ENCODE measurements at regions not wholly inside any gene's neighbourhood (a gene's known extent, or its start where the extent isn't known, plus 50 kb on each side); places are given as distances from the start of the nearest gene placed in this dataset.

DNA sequence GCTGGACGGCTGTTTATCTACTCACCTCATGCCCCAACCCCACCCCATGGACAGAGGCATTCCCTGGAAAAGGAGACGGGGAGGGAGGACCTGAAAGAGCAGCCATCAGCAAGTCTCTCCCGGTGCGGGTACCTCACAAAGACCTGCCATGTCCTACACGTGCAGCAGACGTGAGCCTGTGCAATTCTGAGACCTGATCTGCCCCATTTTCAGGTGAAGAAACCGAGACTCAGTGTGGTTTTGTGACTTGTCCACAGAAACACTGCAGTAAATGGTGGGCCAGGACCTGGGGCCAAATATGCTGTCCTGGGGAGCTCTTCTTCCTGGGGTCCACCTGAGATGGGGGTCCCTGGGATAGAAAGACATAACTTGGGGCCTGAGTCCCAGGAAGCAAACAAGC lies 137.0 kb upstream of the LINGO1 start:
- FAIRE-seq (no peak), DNase-seq (no peak)
- no peaks in the 10 kb centered on the region for H3K4me1 ChIP-seq (ENCODE audit: control insufficient read depth in 3 of 3, insufficient read depth in 2 of 3, low read depth in 1 of 3, low read length in 2 of 3)
- no peak overlapping the region for H3K4me3 ChIP-seq (ENCODE audit: low read depth in 1 of 3, low read length in 3 of 3)
- H3K27me3 ChIP-seq (ENCODE audit: control insufficient read depth in 3 of 3, insufficient read depth in 3 of 3, low read length in 3 of 3), result peaks cover 0 to 12% (median 0%) of the 10 kb centered on the region in 3 donors
- 61 to 73% (median 72%) methylated on average over 6 to 7 of the region's 7 CpGs for WGBS, 3 donors
- no peak overlapping the region for H3K27ac ChIP-seq (ENCODE audit: low read depth in 1 of 3, low read length in 2 of 3)
- no peaks in the 10 kb centered on the region for H3K36me3 ChIP-seq (ENCODE audit: control insufficient read depth in 3 of 3, insufficient read depth in 2 of 3, low read depth in 1 of 3, low read length in 3 of 3)
- H3K9me3 ChIP-seq (ENCODE audit: control insufficient read depth in 2 of 2, insufficient read depth in 1 of 2, low read depth in 1 of 2, low read length in 1 of 2), result no peaks in the 10 kb centered on the region

GRCh38 chr15:77768521-77769078 lies 135.9 kb upstream of the LINGO1 start:
- FAIRE-seq, result no peak
- H3K4me1 ChIP-seq (ENCODE audit: control insufficient read depth in 3 of 3, insufficient read depth in 2 of 3, low read depth in 1 of 3, low read length in 2 of 3), result no peaks in the 10 kb centered on the region
- H3K27ac ChIP-seq (ENCODE audit: low read depth in 1 of 3, low read length in 2 of 3), result no peak overlapping the region
- H3K4me3 ChIP-seq (ENCODE audit: low read depth in 1 of 3, low read length in 3 of 3), result no peak overlapping the region
- WGBS, 3 donors, result 33 to 44% (median 42%) methylated on average over 5 to 7 of the region's 7 CpGs
- H3K9me3 ChIP-seq (ENCODE audit: control insufficient read depth in 2 of 2, insufficient read depth in 1 of 2, low read depth in 1 of 2, low read length in 1 of 2), result no peaks in the 10 kb centered on the region
- peaks cover 0 to 12% (median 0%) of the 10 kb centered on the region in 3 donors for H3K27me3 ChIP-seq (ENCODE audit: control insufficient read depth in 3 of 3, insufficient read depth in 3 of 3, low read length in 3 of 3)
- no peak for DNase-seq
- no peaks in the 10 kb centered on the region for H3K36me3 ChIP-seq (ENCODE audit: control insufficient read depth in 3 of 3, insufficient read depth in 2 of 3, low read depth in 1 of 3, low read length in 3 of 3)

- Histone ChIP-seq H3K4me1 (ENCODE audit: control insufficient read depth in 3 of 3, insufficient read depth in 2 of 3, low read depth in 1 of 3, low read length in 2 of 3) (no peaks in the 10 kb centered on the region), H3K36me3 (ENCODE audit: control insufficient read depth in 3 of 3, insufficient read depth in 2 of 3, low read depth in 1 of 3, low read length in 3 of 3) (no peaks in the 10 kb centered on the region), H3K27me3 (ENCODE audit: control insufficient read depth in 3 of 3, insufficient read depth in 3 of 3, low read length in 3 of 3) (peaks cover 0 to 12% (median 0%) of the 10 kb centered on the region in 3 donors), H3K27ac (ENCODE audit: low read depth in 1 of 3, low read length in 2 of 3) (no peak overlapping the region), H3K9me3 (ENCODE audit: control insufficient read depth in 2 of 2, insufficient read depth in 1 of 2, low read depth in 1 of 2, low read length in 1 of 2) (no peaks in the 10 kb centered on the region), H3K4me3 (ENCODE audit: low read depth in 1 of 3, low read length in 3 of 3) (no peak overlapping the region)
- DNase-seq, result no peak
- no peak for FAIRE-seq
- WGBS, 3 donors, result 27 to 42% (median 41%) methylated on average over 5 of the region's 5 CpGs
Observed at GRCh38 chr15:77768107-77768506, 135.4 kb upstream of the LINGO1 start.

DNA sequence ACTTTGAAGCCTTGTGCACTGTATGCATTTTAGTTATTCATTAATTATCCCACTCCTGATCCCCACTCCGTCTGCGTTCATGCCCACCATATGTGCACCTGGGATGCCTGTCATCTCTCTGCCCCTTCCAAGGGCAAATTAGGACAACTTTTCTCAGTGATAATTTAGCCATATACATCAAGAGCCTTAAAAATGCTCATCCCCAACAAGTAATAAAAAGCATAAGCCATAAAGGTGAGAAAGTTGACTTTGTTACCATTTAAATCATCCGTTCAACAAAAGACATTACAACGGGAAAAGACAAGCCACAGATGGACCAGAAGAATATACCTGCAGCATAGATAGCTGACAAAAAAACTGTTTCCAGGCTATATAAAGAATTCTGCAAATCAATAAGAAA lies 131.4 kb upstream of the LINGO1 start:
- FAIRE-seq, result no peak
- Histone ChIP-seq H3K27me3 (ENCODE audit: control insufficient read depth in 3 of 3, insufficient read depth in 3 of 3, low read length in 3 of 3) (peaks cover 0 to 10% (median 0%) of the 10 kb centered on the region in 3 donors), H3K4me1 (ENCODE audit: control insufficient read depth in 3 of 3, insufficient read depth in 2 of 3, low read depth in 1 of 3, low read length in 2 of 3) (no peaks in the 10 kb centered on the region), H3K9me3 (ENCODE audit: control insufficient read depth in 2 of 2, insufficient read depth in 1 of 2, low read depth in 1 of 2, low read length in 1 of 2) (no peaks in the 10 kb centered on the region), H3K4me3 (ENCODE audit: low read depth in 1 of 3, low read length in 3 of 3) (no peak overlapping the region), H3K36me3 (ENCODE audit: control insufficient read depth in 3 of 3, insufficient read depth in 2 of 3, low read depth in 1 of 3, low read length in 3 of 3) (no peaks in the 10 kb centered on the region), H3K27ac (ENCODE audit: low read depth in 1 of 3, low read length in 2 of 3) (no peak overlapping the region)
- WGBS, 3 donors, result 44 to 73% (median 53%) methylated on average over 4 of the region's 4 CpGs
- no peak for DNase-seq

DNA sequence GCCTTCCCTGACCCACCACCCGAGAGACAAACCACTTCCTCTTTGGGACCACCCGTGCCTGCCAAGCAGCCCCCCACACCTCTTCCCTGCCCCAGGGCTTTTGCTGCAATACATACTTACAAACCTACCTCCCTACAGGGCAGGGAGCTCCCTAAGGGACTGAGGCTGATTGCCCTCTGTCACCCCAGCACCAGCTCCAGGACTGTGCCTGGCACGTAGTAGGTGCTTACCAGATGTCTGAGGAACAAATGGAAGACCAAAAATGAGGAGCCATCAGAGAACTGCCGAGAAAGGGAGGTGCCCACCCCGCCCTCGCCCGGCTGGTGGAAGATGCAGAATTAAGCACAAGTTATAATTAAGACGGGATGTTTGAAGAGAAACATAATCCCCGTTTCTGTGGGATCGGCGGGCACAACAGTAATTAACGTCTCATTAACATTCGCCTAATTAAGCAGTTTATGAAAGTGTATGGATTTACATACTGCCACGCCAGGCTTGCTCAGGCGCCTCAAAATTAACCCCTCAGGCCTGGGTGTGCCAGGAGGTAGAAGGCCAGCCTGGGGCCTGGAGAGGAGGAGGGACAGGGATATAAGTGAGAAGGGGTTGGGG lies 130.1 kb upstream of the LINGO1 start:
- Histone ChIP-seq H3K9me3 (ENCODE audit: control insufficient read depth in 2 of 2, insufficient read depth in 1 of 2, low read depth in 1 of 2, low read length in 1 of 2) (no peaks in the 10 kb centered on the region), H3K27ac (ENCODE audit: low read depth in 1 of 3, low read length in 2 of 3) (no peak overlapping the region), H3K4me1 (ENCODE audit: control insufficient read depth in 3 of 3, insufficient read depth in 2 of 3, low read depth in 1 of 3, low read length in 2 of 3) (no peaks in the 10 kb centered on the region), H3K27me3 (ENCODE audit: control insufficient read depth in 3 of 3, insufficient read depth in 3 of 3, low read length in 3 of 3) (peaks cover 0 to 7% (median 0%) of the 10 kb centered on the region in 3 donors), H3K36me3 (ENCODE audit: control insufficient read depth in 3 of 3, insufficient read depth in 2 of 3, low read depth in 1 of 3, low read length in 3 of 3) (no peaks in the 10 kb centered on the region), H3K4me3 (ENCODE audit: low read depth in 1 of 3, low read length in 3 of 3) (no peak overlapping the region)
- no peak for DNase-seq
- 63 to 76% (median 70%) methylated on average over 15 of the region's 15 CpGs for WGBS, 3 donors
- no peak for FAIRE-seq

GRCh38 chr15:77759896-77760592 lies 127.3 kb upstream of the LINGO1 start:
- FAIRE-seq (no peak), DNase-seq (no peak)
- no peak overlapping the region for H3K27ac ChIP-seq (ENCODE audit: low read depth in 1 of 3, low read length in 2 of 3)
- H3K36me3 ChIP-seq (ENCODE audit: control insufficient read depth in 3 of 3, insufficient read depth in 2 of 3, low read depth in 1 of 3, low read length in 3 of 3), result no peaks in the 10 kb centered on the region
- peaks cover 0 to 3% (median 0%) of the 10 kb centered on the region in 3 donors for H3K27me3 ChIP-seq (ENCODE audit: control insufficient read depth in 3 of 3, insufficient read depth in 3 of 3, low read length in 3 of 3)
- H3K9me3 ChIP-seq (ENCODE audit: control insufficient read depth in 2 of 2, insufficient read depth in 1 of 2, low read depth in 1 of 2, low read length in 1 of 2), result no peaks in the 10 kb centered on the region
- 60 to 61% (median 60%) methylated on average over 14 of the region's 14 CpGs for WGBS, 3 donors
- H3K4me3 ChIP-seq (ENCODE audit: low read depth in 1 of 3, low read length in 3 of 3), result no peak overlapping the region
- H3K4me1 ChIP-seq (ENCODE audit: control insufficient read depth in 3 of 3, insufficient read depth in 2 of 3, low read depth in 1 of 3, low read length in 2 of 3), result no peaks in the 10 kb centered on the region

GRCh38 chr15:77753939-77754338 lies 121.2 kb upstream of the LINGO1 start:
- no peak overlapping the region for H3K4me3 ChIP-seq (ENCODE audit: low read depth in 1 of 3, low read length in 3 of 3)
- no peaks in the 10 kb centered on the region for H3K9me3 ChIP-seq (ENCODE audit: control insufficient read depth in 2 of 2, insufficient read depth in 1 of 2, low read depth in 1 of 2, low read length in 1 of 2)
- H3K4me1 ChIP-seq (ENCODE audit: control insufficient read depth in 3 of 3, insufficient read depth in 2 of 3, low read depth in 1 of 3, low read length in 2 of 3), result no peaks in the 10 kb centered on the region
- no peak overlapping the region for H3K27ac ChIP-seq (ENCODE audit: low read depth in 1 of 3, low read length in 2 of 3)
- H3K36me3 ChIP-seq (ENCODE audit: control insufficient read depth in 3 of 3, insufficient read depth in 2 of 3, low read depth in 1 of 3, low read length in 3 of 3), result no peaks in the 10 kb centered on the region
- FAIRE-seq (no peak), DNase-seq (no peak)
- H3K27me3 ChIP-seq (ENCODE audit: control insufficient read depth in 3 of 3, insufficient read depth in 3 of 3, low read length in 3 of 3), result peaks cover 0 to 8% (median 0%) of the 10 kb centered on the region in 3 donors

DNA sequence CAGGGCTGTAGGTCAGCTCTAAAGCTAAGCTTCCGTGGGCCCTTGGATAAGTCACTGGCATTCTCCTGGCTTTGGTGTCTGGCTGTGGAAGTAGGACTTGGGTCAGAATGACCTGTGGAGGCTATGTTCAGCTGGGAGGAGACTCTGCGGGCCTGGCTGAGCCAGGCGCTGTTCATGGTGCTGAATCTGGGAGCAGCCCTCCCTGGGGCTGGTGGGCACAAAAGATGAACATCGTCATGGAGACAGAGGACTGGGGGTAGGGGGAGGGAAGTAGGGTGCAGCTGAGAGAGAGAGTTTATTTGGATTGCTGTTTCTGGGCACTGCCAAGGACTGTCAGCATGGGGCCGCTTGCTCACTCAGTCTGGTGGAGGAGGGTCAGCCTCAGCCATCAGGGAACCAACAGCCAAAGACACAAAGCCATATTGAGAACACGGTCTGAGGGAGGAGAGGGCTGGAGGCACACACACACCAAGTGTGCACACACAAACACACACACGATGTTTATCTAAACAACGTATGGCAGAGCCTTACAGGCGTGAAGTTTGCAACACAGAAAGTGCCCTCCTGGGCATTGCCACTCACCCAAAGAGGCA lies 120.7 kb upstream of the LINGO1 start:
- WGBS, 3 donors, result 39 to 52% (median 51%) methylated on average over 9 of the region's 9 CpGs
- H3K9me3 ChIP-seq (ENCODE audit: control insufficient read depth in 2 of 2, insufficient read depth in 1 of 2, low read depth in 1 of 2, low read length in 1 of 2), result no peaks in the 10 kb centered on the region
- no peak overlapping the region for H3K4me3 ChIP-seq (ENCODE audit: low read depth in 1 of 3, low read length in 3 of 3)
- no peaks in the 10 kb centered on the region for H3K36me3 ChIP-seq (ENCODE audit: control insufficient read depth in 3 of 3, insufficient read depth in 2 of 3, low read depth in 1 of 3, low read length in 3 of 3)
- no peak overlapping the region for H3K27ac ChIP-seq (ENCODE audit: low read depth in 1 of 3, low read length in 2 of 3)
- no peaks in the 10 kb centered on the region for H3K4me1 ChIP-seq (ENCODE audit: control insufficient read depth in 3 of 3, insufficient read depth in 2 of 3, low read depth in 1 of 3, low read length in 2 of 3)
- FAIRE-seq (no peak), DNase-seq (peak in 1 of 2 donors; percentile 44)
- peaks cover 0 to 8% (median 0%) of the 10 kb centered on the region in 3 donors for H3K27me3 ChIP-seq (ENCODE audit: control insufficient read depth in 3 of 3, insufficient read depth in 3 of 3, low read length in 3 of 3)
